ENCODE measurements at regions not wholly inside any gene's neighbourhood (a gene's known extent, or its start where the extent isn't known, plus 50 kb on each side); places are given as distances from the start of the nearest gene placed in this dataset.

- no peak for TF ChIP-seq CTCF (IDR thresholded peaks at IDR 0.05)
- TF ChIP-seq POLR2A (IDR thresholded peaks at IDR 0.05), result no peak
Measured at GRCh38 chr10:29068966-29069365, 219.9 kb upstream of the LYZL1 start.
